ENCODE measurements at regions not wholly inside any gene's neighbourhood (a gene's known extent, or its start where the extent isn't known, plus 50 kb on each side); places are given as distances from the start of the nearest gene placed in this dataset.

DNA sequence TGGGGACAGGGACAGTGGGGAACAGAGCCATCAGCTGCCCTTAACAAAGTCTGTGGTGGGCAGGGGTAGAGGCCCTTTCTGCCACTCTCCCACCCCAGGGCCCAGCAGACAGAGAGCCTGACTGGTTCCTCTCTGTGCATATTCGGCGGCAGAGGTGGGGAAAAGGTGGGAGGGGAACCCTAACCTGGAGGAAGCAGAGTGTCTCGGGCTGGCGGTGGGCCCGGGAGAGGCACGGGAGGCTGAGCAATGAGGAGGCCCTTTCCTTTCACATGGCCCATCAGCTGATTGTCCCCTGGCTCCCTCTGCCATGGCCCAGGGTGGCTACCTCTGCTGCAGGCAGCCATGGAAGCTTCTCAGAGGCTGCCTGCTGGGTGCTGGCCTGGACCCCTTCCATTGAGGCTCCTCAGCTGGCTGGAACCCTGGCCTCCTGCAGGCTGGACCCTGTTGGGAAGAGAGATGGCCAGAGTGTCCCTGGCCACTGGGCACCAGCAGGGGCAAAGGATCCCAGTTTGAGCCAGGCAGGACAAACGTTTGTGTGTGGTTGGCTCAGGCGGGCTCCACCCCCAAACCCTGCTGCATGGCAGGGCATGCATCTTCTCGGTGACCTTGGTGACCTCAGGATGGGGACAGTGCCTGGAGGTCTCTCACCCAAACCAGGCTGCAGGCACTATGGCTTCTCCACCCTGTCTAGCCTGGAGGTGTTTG lies 202.8 kb upstream of the ZNF536 start:
- TF ChIP-seq CTCF (IDR thresholded peaks at IDR 0.05) (no peak), POLR2A (IDR thresholded peaks at IDR 0.05) (no peak)

All from heart left ventricle (tissue), 13 donors.